GM18505 (cell line): ENCODE measurements at regions not wholly inside any gene's neighbourhood (a gene's known extent, or its start where the extent isn't known, plus 50 kb on each side); places are given as distances from the start of the nearest gene placed in this dataset.
"Not testable (repeated sequence)": the region's sequence is repeated elsewhere in the genome, so short reads cannot be mapped to it uniquely, and the experiment has no call there.

Source experiments
- ATAC-seq: cut with Tn5 transposase; IDR thresholded peaks from one replicate; pipeline ENCODE4 v1.9.1; 2021; ENCODE audit not compliant: unreplicated experiment
- POLR2A ChIP-seq: IDR thresholded peaks from 4 replicates; pipeline ENCODE4 v1.6.1; 2011; ENCODE audit warnings: borderline replicate concordance; ENCODE audit not compliant: insufficient read depth, insufficient read length; ENCODE audit errors: extremely low read depth

- no peak for TF ChIP-seq POLR2A
Observed at GRCh38 chr2:209238765-209239584, 184.9 kb upstream of the MAP2 start.

GRCh38 chr2:209239585-209239938 is 184.3 kb upstream of the MAP2 start:
- no peak for ATAC-seq
- no peak for TF ChIP-seq POLR2A

More at GRCh38 chr2:209238765-209239584, 184.9 kb upstream of the MAP2 start:
- ATAC-seq: no peak

DNA sequence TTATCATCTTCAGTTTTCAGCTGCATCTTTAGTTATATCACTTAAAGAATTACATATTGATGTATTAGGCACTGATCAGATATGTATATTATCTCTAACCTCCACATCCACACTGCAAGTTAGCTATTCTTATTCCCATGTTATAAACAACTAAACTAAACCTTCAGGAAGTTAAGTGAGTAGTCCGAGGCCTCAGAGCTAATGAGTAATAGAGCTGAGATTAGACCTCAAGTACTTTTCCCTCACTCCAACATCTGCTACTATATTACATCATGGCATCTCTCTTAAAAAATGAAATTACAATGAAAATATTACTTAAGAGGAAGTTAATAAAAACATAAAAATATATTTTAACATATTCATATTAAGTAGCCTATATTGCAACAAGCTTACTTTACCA is 183.6 kb upstream of the MAP2 start:
- TF ChIP-seq POLR2A: no peak
- no peak for ATAC-seq

DNA sequence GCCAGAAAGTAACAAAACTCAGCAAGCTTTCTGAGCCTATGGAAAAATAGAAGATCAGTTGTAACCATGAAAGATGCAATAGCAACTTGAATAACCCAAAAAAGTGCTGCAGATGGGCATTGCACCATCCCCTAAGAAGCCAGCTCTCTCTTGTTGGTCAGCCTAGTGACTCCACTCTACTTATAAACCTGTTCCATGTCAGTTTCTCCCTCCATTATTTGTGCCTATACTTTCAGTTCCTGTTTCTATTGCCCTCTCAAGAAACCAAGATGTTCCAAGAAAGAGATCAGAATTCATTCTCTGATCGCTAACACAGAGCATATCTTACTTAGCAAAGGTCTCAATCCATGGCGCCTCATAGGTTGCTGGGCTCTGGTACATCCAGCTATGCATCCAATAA is 170.3 kb upstream of the MAP2 start:
- TF ChIP-seq POLR2A: no peak
- ATAC-seq: no peak

- no peak for ATAC-seq
- no peak for TF ChIP-seq POLR2A
Observed at GRCh38 chr2:209259767-209260166, 164.1 kb upstream of the MAP2 start.

DNA sequence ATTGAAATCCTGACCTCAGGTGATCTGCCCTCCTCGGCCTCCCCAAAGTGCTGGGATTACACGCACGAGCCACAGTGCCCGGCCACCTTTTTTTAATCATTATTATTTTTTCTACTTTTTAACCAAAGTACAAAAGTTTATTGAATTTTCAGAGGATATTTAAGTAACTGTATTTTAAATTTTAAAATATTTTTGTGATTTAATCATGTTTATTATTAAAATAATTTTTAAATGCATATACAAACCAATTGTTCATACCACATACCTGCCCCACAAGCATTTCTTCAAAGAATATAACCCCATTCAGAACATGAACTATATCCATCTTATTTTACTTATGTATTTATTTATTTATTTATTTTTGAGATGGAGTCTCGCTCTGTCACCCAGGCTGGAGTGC is 163.6 kb upstream of the MAP2 start:
- no peak for TF ChIP-seq POLR2A
- no peak for ATAC-seq

DNA sequence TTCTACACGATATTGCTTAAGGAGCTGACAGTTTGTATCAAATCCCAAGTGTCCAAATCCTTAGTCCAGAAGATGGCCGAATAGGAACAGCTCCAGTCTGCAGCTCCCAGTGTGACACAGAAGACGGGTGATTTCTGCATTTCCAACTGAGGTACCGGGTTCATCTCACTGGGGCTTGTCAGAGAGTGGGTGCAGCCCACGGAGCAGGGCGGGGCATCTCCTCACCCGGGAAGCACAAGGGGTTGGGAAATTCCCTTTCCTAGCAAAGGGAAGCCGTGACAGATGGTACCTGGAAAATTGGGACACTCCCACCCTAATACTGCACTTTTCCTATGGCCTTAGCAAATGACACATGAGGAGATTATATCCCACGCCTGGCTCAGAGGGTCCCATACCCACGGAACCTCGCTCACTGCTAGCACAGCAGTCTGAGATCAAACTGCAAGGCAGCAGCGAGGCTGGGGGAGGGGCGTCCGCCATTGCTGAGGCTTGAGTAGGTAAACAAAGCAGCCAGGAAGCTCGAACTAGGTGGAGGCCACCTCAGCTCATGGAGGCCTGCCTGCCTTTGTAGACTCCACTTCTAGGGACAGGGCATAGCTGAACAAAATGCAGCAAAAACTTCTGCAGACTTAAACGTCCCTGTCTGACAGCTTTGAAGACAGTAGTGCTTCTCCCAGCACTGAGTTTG is 162.3 kb upstream of the MAP2 start:
- ATAC-seq: not testable (repeated sequence)

DNA sequence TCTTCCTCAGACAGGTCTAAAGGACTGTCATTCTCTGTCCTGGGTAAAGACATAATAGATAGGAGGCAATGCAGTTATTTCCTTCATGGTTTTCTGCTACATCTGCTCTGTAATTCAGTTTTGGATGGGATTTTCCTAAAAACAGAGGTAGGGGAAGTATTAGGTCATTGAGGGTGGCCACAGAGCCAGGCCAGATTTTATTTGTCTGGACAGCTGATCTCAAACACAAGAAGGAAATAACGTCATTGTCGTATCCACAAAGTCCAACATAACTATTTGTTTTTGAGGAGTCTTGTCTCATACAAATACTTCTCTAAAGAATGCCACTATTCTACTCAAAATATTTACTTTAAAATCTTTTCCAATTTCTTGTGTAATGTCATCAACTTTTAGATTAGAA is 154.8 kb upstream of the MAP2 start:
- TF ChIP-seq POLR2A: no peak
- no peak for ATAC-seq

DNA sequence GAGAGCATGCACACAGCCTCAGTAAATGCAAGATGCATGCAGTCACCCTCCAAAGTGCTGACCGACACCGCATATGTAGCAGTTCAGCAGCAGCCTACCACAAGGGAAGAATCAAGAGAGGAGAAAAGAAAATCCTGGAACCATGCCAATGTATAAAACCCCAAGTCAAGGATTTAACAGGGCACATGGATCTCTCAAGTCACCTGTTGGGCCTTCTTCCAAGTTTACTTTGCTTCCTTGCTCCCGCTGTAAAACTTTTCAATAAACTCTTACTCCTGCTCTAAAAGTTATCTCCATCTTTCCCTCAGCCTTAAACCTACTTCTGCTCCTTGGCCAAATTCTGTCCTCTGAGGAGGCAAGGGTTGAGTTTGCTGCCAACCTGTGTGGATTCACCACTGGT is 147.8 kb upstream of the MAP2 start:
- no peak for ATAC-seq
- no peak for TF ChIP-seq POLR2A

DNA sequence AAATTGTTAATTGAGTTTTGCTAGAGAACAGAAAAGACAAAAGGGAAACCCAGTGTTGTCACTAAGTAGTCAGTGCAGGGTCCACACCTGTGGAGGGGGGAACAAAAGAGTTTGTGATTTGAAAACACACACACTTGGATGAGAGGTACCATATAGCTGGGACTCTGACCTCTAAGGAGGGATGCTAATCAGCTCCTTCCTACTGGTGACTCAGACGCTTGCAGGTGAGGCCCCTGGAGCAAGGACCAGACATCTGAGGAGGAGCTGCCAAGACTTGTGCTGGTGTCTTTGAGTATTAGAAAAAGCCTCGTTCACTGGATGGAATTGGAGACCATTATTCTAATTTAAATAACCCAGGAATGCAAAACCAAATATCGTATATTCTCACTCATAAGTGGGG is 146.4 kb upstream of the MAP2 start:
- ATAC-seq: no peak
- TF ChIP-seq POLR2A: no peak

GRCh38 chr2:209298601-209299000 is 125.2 kb upstream of the MAP2 start:
- ATAC-seq: no peak
- no peak for TF ChIP-seq POLR2A

GRCh38 chr2:209299478-209299877 is 124.4 kb upstream of the MAP2 start:
- not testable (repeated sequence) for ATAC-seq

- ATAC-seq: not testable (repeated sequence)
Observed at GRCh38 chr2:209300766-209301165, 123.1 kb upstream of the MAP2 start.

GRCh38 chr2:209305026-209305425 is 118.8 kb upstream of the MAP2 start:
- TF ChIP-seq POLR2A: no peak
- no peak for ATAC-seq
